PC-9 (cell line): ENCODE measurements at regions not wholly inside any gene's neighbourhood (a gene's known extent, or its start where the extent isn't known, plus 50 kb on each side); places are given as distances from the start of the nearest gene placed in this dataset.

ENCODE experiments used
- EZH2 ChIP-seq: fragments of 200-600 bp; sonication (generic); IDR thresholded peaks from 2 replicates; pipeline ENCODE4 v1.8.0; 2017; ENCODE audit warnings: antibody characterized with exemption, low read depth
- TF ChIP-seq, protein P1 (sequence below): fragments of 200-600 bp; sonication (generic); conservative IDR thresholded peaks from 2 replicates; pipeline ENCODE4 v1.6.1; 2017; ENCODE audit warnings: mixed run types, antibody characterized with exemption, mild to moderate bottlenecking, moderate library complexity

DNA sequence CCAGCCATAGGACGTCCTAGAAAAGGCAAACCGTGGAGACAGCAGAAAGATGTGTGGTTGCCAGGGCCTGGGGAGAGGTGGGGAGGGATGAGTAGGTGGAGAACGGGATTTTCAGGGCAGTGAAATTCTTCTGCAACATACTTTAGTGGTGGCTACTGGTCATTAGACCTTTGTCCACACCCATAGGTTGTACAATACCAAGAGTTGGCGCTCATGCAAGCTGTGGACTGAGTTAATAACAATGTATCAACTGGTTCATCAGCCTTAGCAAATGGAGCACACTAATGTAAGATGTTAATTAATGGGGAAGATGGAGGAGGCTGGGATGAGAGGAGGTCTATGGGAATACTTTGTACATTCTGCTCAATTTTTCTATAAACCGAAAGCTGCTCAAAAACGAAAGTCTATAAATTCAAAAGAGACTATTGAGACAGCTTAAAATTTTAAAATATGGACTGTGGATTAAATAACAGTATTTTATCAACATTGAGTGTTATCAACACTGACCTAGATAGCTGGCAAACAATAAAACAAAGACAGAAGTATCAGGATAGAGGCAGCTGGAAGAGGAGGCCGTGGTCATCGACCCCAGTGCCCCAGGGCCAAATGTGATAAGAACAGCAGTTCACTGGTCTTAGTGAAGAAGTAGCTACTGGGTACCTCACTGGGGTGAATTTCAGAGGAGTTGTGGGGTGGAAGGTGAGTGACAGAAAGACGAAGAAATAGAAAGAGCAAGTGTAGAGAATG, 90.9 kb downstream of the SYNE3 start:
- TF ChIP-seq, protein P1, sequence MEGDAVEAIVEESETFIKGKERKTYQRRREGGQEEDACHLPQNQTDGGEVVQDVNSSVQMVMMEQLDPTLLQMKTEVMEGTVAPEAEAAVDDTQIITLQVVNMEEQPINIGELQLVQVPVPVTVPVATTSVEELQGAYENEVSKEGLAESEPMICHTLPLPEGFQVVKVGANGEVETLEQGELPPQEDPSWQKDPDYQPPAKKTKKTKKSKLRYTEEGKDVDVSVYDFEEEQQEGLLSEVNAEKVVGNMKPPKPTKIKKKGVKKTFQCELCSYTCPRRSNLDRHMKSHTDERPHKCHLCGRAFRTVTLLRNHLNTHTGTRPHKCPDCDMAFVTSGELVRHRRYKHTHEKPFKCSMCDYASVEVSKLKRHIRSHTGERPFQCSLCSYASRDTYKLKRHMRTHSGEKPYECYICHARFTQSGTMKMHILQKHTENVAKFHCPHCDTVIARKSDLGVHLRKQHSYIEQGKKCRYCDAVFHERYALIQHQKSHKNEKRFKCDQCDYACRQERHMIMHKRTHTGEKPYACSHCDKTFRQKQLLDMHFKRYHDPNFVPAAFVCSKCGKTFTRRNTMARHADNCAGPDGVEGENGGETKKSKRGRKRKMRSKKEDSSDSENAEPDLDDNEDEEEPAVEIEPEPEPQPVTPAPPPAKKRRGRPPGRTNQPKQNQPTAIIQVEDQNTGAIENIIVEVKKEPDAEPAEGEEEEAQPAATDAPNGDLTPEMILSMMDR, result no peak
- no peak for TF ChIP-seq EZH2
